ENCODE measurements at regions not wholly inside any gene's neighbourhood (a gene's known extent, or its start where the extent isn't known, plus 50 kb on each side); places are given as distances from the start of the nearest gene placed in this dataset.

GRCh38 chr12:126212824-126213223 lies 1147.6 kb downstream of the AACS start:
- no TSS peak for BruUV-seq (replicated peaks)
- ChIA-PET POLR2A (ENCODE audit: unreplicated experiment) (no interaction called here), CTCF (no interaction called here)
- intact Hi-C loops (cut with micrococcal nuclease): no loop called here
- no peak overlapping the region for H3K27ac ChIP-seq (ENCODE audit: low read length)
- no peaks in the 10 kb centered on the region for H3K4me1 ChIP-seq (ENCODE audit: insufficient read depth, low read length)
- no peaks in the 10 kb centered on the region for H3K79me2 ChIP-seq (ENCODE audit: low read length)
- H4K20me1 ChIP-seq (ENCODE audit: low read length): no peaks in the 10 kb centered on the region
- no peak overlapping the region for H2AFZ ChIP-seq (ENCODE audit: low read length)
- H3K4me3 ChIP-seq (ENCODE audit: low read length): no peak overlapping the region
- no peaks in the 10 kb centered on the region for H3F3A ChIP-seq (ENCODE audit: low read length, unreplicated experiment)
- DNase-seq: no peak
- H3K27me3 ChIP-seq (ENCODE audit: low read length): peaks cover 11% of the 10 kb centered on the region; the same call in 1 of the 2 replicates
- H3K9me3 ChIP-seq (ENCODE audit: low read length): 0 out of 2 replicates have a peak, but pooled peaks cover 11% of the 10 kb centered on the region
- no peak for ATAC-seq
- TF ChIP-seq EZH2 (IDR thresholded peaks at IDR 0.05; ENCODE audit: low read length, unreplicated experiment) (no peak), EZH2phosphoT487 (IDR thresholded peaks at IDR 0.05; ENCODE audit: borderline replicate concordance, low read length) (no peak), CTCF (conservative IDR thresholded peaks at IDR 0.05; ENCODE audit: low read depth, low read length) (no peak)
- no peak overlapping the region for H3K4me2 ChIP-seq (ENCODE audit: low read length)
- H3K9ac ChIP-seq (ENCODE audit: low read length): no peak overlapping the region
- no peaks in the 10 kb centered on the region for H3K9me2 ChIP-seq (replicated peaks; ENCODE audit: low read length)
- no peaks in the 10 kb centered on the region for H3K36me3 ChIP-seq (ENCODE audit: low read depth, low read length)

- Histone ChIP-seq H4K20me1 (ENCODE audit: low read length) (no peaks in the 10 kb centered on the region), H2AFZ (ENCODE audit: low read length) (no peak overlapping the region), H3K36me3 (ENCODE audit: low read depth, low read length) (no peaks in the 10 kb centered on the region), H3K9me3 (ENCODE audit: low read length) (0 out of 2 replicates have a peak, but pooled peaks cover 4% of the 10 kb centered on the region), H3K4me1 (ENCODE audit: insufficient read depth, low read length) (no peaks in the 10 kb centered on the region), H3K27me3 (ENCODE audit: low read length) (peaks cover 1% of the 10 kb centered on the region; the same call in 1 of the 2 replicates), H3K4me3 (ENCODE audit: low read length) (no peak overlapping the region), H3K79me2 (ENCODE audit: low read length) (no peaks in the 10 kb centered on the region), H3K4me2 (ENCODE audit: low read length) (no peak overlapping the region), H3K27ac (ENCODE audit: low read length) (no peak overlapping the region), H3K9me2 (replicated peaks; ENCODE audit: low read length) (no peaks in the 10 kb centered on the region), H3K9ac (ENCODE audit: low read length) (no peak overlapping the region), H3F3A (ENCODE audit: low read length, unreplicated experiment) (no peaks in the 10 kb centered on the region)
- intact Hi-C loops (cut with micrococcal nuclease): no loop called here
- no TSS peak for BruUV-seq (replicated peaks)
- ChIA-PET POLR2A (ENCODE audit: unreplicated experiment) (no interaction called here), CTCF (no interaction called here)
- TF ChIP-seq CTCF (conservative IDR thresholded peaks at IDR 0.05; ENCODE audit: low read depth, low read length) (no peak), EZH2phosphoT487 (IDR thresholded peaks at IDR 0.05; ENCODE audit: borderline replicate concordance, low read length) (no peak), EZH2 (IDR thresholded peaks at IDR 0.05; ENCODE audit: low read length, unreplicated experiment) (no peak)
- ATAC-seq (no peak), DNase-seq (no peak)
These were observed 1153.5 kb downstream of the AACS start for GRCh38 chr12:126218697-126219096.

GRCh38 chr12:126219139-126219538 lies 1153.9 kb downstream of the AACS start:
- Histone ChIP-seq H3K27ac (ENCODE audit: low read length) (no peak overlapping the region), H3F3A (ENCODE audit: low read length, unreplicated experiment) (no peaks in the 10 kb centered on the region), H3K79me2 (ENCODE audit: low read length) (no peaks in the 10 kb centered on the region), H4K20me1 (ENCODE audit: low read length) (no peaks in the 10 kb centered on the region), H3K36me3 (ENCODE audit: low read depth, low read length) (no peaks in the 10 kb centered on the region), H2AFZ (ENCODE audit: low read length) (no peak overlapping the region), H3K9me2 (replicated peaks; ENCODE audit: low read length) (no peaks in the 10 kb centered on the region), H3K27me3 (ENCODE audit: low read length) (no peaks in the 10 kb centered on the region), H3K4me1 (ENCODE audit: insufficient read depth, low read length) (no peaks in the 10 kb centered on the region), H3K9ac (ENCODE audit: low read length) (no peak overlapping the region), H3K9me3 (ENCODE audit: low read length) (0 out of 2 replicates have a peak, but pooled peaks cover 4% of the 10 kb centered on the region), H3K4me2 (ENCODE audit: low read length) (no peak overlapping the region), H3K4me3 (ENCODE audit: low read length) (no peak overlapping the region)
- BruUV-seq (replicated peaks): no TSS peak
- ATAC-seq: no peak
- ChIA-PET POLR2A (ENCODE audit: unreplicated experiment) (no interaction called here), CTCF (no interaction called here)
- TF ChIP-seq CTCF (conservative IDR thresholded peaks at IDR 0.05; ENCODE audit: low read depth, low read length): no peak
- no peak for TF ChIP-seq EZH2phosphoT487 (IDR thresholded peaks at IDR 0.05; ENCODE audit: borderline replicate concordance, low read length)
- no peak for TF ChIP-seq EZH2 (IDR thresholded peaks at IDR 0.05; ENCODE audit: low read length, unreplicated experiment)
- no peak for DNase-seq
- intact Hi-C loops (cut with micrococcal nuclease): no loop called here

Measured in PC-3 (cell line).